ENCODE measurements at regions not wholly inside any gene's neighbourhood (a gene's known extent, or its start where the extent isn't known, plus 50 kb on each side); places are given as distances from the start of the nearest gene placed in this dataset.
"Not testable (repeated sequence)": the region's sequence is repeated elsewhere in the genome, so short reads cannot be mapped to it uniquely, and the experiment has no call there.

DNA sequence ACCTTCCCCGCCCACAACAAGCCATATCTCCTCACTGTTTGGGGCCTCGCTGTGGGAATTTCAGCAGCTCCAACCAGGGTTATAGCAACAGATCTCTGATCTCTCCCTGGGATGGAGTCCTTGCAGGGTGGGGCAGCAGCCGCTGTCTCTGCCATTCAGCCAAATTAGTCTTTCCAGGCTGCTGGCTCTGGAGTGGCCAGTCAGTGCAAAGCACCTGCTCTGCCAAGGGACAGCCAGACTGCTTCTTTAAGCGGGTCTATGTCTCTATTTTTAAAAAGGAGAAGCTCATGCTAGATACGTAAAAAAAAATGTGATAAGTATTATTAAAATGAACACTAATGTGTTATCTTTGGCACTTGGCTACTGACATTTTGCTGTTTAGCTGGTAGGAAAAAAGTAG lies 380.2 kb downstream of the CDH10 start:
- no peak for FAIRE-seq
- H3K27ac ChIP-seq (ENCODE audit: low read depth in 2 of 2, low read length in 2 of 2), result no peak overlapping the region
- H3K36me3 ChIP-seq (ENCODE audit: control insufficient read depth in 2 of 3, insufficient read depth in 3 of 3, low read length in 3 of 3), result no peaks in the 10 kb centered on the region
- no peaks in the 10 kb centered on the region for H3K9me3 ChIP-seq (ENCODE audit: control insufficient read depth in 2 of 3, insufficient read depth in 1 of 3, low read length in 3 of 3)
- H3K4me3 ChIP-seq (ENCODE audit: low read length in 3 of 3), result no peak overlapping the region
- no peak for DNase-seq
- no peaks in the 10 kb centered on the region for H3K27me3 ChIP-seq (ENCODE audit: control insufficient read depth, insufficient read depth, low read length)
- H3K9ac ChIP-seq (ENCODE audit: low read length in 3 of 3), result no peak overlapping the region
- no peaks in the 10 kb centered on the region for H3K4me1 ChIP-seq (ENCODE audit: control insufficient read depth in 2 of 3, insufficient read depth in 2 of 3, low read depth in 1 of 3, low read length in 3 of 3)
- TF ChIP-seq, protein P1, sequence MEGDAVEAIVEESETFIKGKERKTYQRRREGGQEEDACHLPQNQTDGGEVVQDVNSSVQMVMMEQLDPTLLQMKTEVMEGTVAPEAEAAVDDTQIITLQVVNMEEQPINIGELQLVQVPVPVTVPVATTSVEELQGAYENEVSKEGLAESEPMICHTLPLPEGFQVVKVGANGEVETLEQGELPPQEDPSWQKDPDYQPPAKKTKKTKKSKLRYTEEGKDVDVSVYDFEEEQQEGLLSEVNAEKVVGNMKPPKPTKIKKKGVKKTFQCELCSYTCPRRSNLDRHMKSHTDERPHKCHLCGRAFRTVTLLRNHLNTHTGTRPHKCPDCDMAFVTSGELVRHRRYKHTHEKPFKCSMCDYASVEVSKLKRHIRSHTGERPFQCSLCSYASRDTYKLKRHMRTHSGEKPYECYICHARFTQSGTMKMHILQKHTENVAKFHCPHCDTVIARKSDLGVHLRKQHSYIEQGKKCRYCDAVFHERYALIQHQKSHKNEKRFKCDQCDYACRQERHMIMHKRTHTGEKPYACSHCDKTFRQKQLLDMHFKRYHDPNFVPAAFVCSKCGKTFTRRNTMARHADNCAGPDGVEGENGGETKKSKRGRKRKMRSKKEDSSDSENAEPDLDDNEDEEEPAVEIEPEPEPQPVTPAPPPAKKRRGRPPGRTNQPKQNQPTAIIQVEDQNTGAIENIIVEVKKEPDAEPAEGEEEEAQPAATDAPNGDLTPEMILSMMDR (IDR thresholded peaks at IDR 0.05; ENCODE audit: borderline replicate concordance, extremely low read depth, insufficient read depth), result no peak
- intact Hi-C loops (cut with DNase I), result no loop called here

DNA sequence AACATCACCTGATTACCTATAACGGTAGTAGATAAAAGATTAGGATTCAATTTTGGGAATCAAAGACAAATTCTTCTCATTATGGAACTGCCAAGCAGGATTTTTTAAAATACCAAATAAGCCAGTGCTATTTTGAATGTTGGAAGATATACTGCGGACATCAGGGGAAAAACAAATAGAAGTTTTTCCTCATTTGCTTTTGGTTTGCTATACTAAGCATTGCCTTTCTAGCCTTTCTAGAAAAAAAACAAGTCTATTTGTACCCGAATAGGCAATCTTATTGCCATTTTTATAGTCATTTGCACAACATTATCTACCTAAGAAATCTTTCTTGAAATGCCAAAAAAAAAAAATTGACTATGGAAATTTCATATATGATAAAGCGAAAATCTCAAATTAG lies 379.5 kb downstream of the CDH10 start:
- Histone ChIP-seq H3K4me3 (ENCODE audit: low read length in 3 of 3) (no peak overlapping the region), H3K4me1 (ENCODE audit: control insufficient read depth in 2 of 3, insufficient read depth in 2 of 3, low read depth in 1 of 3, low read length in 3 of 3) (no peaks in the 10 kb centered on the region), H3K9me3 (ENCODE audit: control insufficient read depth in 2 of 3, insufficient read depth in 1 of 3, low read length in 3 of 3) (no peaks in the 10 kb centered on the region), H3K27me3 (ENCODE audit: control insufficient read depth, insufficient read depth, low read length) (no peaks in the 10 kb centered on the region), H3K27ac (ENCODE audit: low read depth in 2 of 2, low read length in 2 of 2) (no peak overlapping the region), H3K9ac (ENCODE audit: low read length in 3 of 3) (no peak overlapping the region), H3K36me3 (ENCODE audit: control insufficient read depth in 2 of 3, insufficient read depth in 3 of 3, low read length in 3 of 3) (no peaks in the 10 kb centered on the region)
- intact Hi-C loops (cut with DNase I), result no loop called here
- TF ChIP-seq, protein P1 (IDR thresholded peaks at IDR 0.05; ENCODE audit: borderline replicate concordance, extremely low read depth, insufficient read depth), result no peak
- DNase-seq (no peak), FAIRE-seq (no peak)

DNA sequence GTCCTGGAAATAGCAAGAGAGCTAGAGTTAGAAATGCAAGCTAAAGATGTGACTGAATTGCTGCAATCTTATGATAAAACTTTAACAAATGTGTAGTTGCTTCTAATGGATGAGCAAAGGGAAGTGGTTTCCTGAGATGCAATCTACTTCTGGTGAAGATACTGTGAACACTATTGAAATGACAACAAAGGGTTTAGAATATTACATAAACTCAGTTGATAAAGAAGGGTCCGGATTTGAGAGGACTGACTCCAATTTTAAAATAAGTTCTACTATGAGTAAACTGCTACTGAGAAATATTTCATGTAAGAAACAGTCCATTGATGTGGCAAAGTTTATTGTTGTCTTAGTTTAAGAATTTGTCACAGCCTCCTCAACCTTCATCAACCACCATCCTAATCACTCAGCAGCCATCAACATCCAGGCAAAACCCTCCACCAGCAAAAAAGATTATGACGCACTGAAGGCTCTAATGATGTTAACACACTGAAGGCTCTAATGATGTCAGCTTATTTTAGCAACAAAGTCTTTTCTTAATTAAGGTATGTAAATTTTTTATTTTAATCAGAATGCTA lies 376.2 kb downstream of the CDH10 start:
- Histone ChIP-seq H3K4me1 (ENCODE audit: control insufficient read depth in 2 of 3, insufficient read depth in 2 of 3, low read depth in 1 of 3, low read length in 3 of 3) (no peaks in the 10 kb centered on the region), H3K27me3 (ENCODE audit: control insufficient read depth, insufficient read depth, low read length) (no peaks in the 10 kb centered on the region), H3K36me3 (ENCODE audit: control insufficient read depth in 2 of 3, insufficient read depth in 3 of 3, low read length in 3 of 3) (no peaks in the 10 kb centered on the region), H3K27ac (ENCODE audit: low read depth in 2 of 2, low read length in 2 of 2) (no peak overlapping the region), H3K9me3 (ENCODE audit: control insufficient read depth in 2 of 3, insufficient read depth in 1 of 3, low read length in 3 of 3) (no peaks in the 10 kb centered on the region), H3K4me3 (ENCODE audit: low read length in 3 of 3) (no peak overlapping the region), H3K9ac (ENCODE audit: low read length in 3 of 3) (no peak overlapping the region)
- DNase-seq (no peak), FAIRE-seq (no peak)
- TF ChIP-seq, protein P1 (IDR thresholded peaks at IDR 0.05; ENCODE audit: borderline replicate concordance, extremely low read depth, insufficient read depth), result no peak
- intact Hi-C loops (cut with DNase I), result no loop called here

GRCh38 chr5:24271702-24272118 lies 373.1 kb downstream of the CDH10 start:
- H3K27ac ChIP-seq (ENCODE audit: low read depth in 2 of 2, low read length in 2 of 2); FAIRE-seq; DNase-seq; H3K9me3 ChIP-seq (ENCODE audit: control insufficient read depth in 2 of 3, insufficient read depth in 1 of 3, low read length in 3 of 3); H3K4me1 ChIP-seq (ENCODE audit: control insufficient read depth in 2 of 3, insufficient read depth in 2 of 3, low read depth in 1 of 3, low read length in 3 of 3); H3K9ac ChIP-seq (ENCODE audit: low read length in 3 of 3); H3K4me3 ChIP-seq (ENCODE audit: low read length in 3 of 3); H3K27me3 ChIP-seq (ENCODE audit: control insufficient read depth, insufficient read depth, low read length); H3K36me3 ChIP-seq (ENCODE audit: control insufficient read depth in 2 of 3, insufficient read depth in 3 of 3, low read length in 3 of 3); intact Hi-C loops (cut with DNase I): not testable (repeated sequence)
